ENCODE measurements at regions not wholly inside any gene's neighbourhood (a gene's known extent, or its start where the extent isn't known, plus 50 kb on each side); places are given as distances from the start of the nearest gene placed in this dataset.

GRCh38 chr15:97425596-97425995, 534.9 kb upstream of the ARRDC4 start:
- TF ChIP-seq CTCF (IDR thresholded peaks at IDR 0.05) (no peak), EP300 (IDR thresholded peaks at IDR 0.05) (no peak)

Data from tibial nerve (tissue), 4 donors.